ENCODE measurements at regions not wholly inside any gene's neighbourhood (a gene's known extent, or its start where the extent isn't known, plus 50 kb on each side); places are given as distances from the start of the nearest gene placed in this dataset.

DNA sequence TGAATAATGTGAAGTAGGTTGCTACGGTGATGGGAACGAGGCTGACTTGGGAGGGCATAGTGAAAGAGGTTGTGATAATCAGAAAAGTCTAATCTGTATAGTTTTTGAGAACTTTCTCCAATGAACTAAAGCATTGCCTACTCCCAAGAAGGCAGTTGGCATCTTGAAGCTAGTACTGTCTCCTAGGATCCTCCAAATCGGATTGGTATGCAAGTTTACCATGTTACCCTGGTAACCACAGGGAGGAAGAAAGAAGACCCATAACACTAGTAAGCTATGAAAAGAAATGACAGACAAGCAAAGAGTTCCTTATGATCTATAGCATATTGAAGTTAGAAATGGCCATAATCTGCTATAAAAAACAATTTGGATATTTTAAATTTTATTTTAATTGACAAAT lies 127.2 kb upstream of the SYNPR start:
- intact Hi-C loops (cut with DNase I): no loop called here
- DNase-seq: no peak

DNA sequence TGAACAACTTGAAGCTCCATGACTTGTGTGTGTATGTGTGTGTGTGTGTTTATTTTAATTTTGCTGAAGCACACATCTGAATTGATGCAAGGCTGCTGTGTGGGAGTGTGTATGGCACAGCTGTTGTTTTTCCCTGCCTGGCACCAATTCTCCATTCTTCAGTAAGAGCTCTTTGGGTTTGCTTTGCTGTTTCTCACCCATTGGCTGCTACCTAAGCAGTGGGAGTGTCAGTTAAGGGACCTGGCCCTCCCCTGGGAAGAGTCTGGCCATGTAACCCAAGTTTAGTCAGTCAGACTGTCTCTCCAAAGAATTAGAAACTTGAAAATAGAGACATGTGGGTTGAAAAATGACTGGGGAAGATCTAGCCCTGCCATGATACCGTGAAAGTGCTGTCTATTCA lies 126.2 kb upstream of the SYNPR start:
- no peak for DNase-seq
- intact Hi-C loops (cut with DNase I): no loop called here

DNA sequence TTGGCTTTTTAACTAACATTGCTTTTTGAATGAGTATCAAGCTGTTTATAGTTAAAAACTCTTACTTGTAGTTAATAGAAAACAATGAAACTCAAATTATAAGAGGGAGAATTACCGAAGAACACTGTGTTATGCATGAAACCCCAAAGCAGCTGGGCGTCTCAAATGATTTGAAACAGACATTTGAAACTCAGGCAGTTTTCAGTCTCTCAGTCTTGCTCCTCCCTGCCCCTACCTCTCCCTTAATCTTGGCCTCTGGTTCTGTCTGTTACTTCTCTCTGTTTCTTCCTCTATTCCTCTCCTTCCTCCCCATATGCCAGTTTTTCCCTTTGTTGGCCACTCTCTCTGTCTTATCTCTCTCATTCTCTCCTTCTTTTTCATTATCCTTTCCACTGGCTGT lies 118.3 kb upstream of the SYNPR start:
- DNase-seq: no peak
- intact Hi-C loops (cut with DNase I): no loop called here

DNA sequence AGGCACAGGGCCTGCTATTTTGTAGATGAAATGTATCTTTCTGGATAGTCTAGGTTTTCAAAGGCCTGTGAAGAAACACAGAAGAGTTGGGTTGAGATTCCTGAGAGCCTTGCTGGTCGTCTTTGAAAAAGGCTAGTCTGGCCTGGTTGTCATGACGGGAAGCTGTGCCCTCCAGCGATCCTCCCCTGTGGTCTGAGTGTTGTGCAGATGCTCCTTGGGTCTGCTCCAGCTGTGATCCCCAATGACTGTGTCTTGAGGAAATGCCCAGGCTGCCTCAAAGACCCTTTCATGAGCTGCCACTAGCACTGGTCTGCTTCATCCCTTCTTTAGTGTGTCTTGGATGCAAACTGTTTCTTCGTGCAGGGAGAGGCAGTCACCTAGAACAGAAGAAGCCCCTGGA lies 111.0 kb upstream of the SYNPR start:
- intact Hi-C loops (cut with DNase I): no loop called here
- peak in 1 of 42 donors; percentile 35 for DNase-seq

DNA sequence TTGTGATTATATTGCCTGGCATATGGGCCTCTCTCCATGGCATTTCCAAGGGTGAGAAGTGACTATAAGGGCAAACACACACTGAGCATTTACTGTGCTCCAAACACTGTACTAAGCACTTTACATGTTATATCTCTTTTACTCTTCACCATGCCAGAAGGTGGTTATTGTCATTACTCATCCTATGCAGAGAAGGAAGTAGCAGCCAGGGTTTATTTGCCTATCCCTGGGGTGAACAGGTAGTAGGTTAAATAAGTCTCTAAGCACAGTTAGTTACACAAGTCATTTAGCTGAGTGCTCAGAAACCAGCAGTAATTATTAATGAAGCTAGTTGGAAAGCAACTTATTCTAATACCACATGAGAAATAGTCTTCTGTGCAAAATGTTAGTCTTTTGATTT lies 109.9 kb upstream of the SYNPR start:
- no peak for DNase-seq
- intact Hi-C loops (cut with DNase I): no loop called here

DNA sequence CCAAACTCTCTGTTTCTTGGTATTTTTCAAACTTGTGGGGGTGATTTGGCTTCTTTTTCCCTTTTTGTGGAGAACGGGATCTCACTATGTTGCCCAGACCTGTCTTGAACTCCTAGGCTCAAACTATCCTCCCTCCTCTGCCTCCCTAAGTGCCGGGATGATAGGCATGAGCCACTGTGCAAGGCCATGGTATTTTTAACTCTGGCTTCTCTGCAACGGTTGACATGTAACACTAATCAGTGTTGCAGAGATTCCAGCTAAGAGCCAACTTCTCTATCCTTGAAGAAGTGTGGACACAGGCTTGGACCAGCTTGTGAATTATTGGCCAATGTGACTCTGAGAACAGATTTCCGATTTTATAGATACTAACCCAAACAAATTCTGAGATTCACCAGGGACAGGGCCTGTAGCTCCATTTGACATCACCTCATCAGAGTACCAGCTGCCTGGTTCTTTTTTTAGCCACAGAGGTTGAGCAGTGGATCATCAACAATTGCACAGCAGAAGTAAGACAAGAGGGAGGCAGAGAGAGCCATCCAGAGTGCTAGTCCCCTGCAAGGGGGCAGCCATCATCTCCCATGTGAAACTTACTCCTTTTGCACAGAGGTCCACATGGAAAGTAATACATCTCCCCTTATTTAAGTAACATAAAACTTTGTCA lies 98.1 kb upstream of the SYNPR start:
- no peak for DNase-seq
- intact Hi-C loops (cut with DNase I): no loop called here

DNA sequence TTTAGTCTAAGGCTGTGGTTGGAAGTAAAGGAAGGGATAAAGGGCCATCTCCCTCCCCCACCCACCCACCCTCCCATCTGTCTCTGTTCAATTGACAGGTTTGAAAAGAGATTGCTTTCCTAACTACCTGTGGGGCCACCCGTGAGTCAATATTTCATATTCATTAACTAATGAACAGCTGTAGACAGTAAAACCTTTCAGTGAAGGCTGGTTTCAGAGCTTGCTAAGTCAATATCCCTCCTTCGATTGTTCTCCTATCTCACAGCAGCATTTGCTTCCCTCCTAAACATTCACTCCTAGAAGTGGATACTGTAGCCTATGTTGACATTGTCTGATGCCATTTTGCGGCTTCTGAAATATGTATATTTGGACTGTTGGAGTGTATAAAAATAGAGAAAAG lies 85.9 kb upstream of the SYNPR start:
- intact Hi-C loops (cut with DNase I): no loop called here

DNA sequence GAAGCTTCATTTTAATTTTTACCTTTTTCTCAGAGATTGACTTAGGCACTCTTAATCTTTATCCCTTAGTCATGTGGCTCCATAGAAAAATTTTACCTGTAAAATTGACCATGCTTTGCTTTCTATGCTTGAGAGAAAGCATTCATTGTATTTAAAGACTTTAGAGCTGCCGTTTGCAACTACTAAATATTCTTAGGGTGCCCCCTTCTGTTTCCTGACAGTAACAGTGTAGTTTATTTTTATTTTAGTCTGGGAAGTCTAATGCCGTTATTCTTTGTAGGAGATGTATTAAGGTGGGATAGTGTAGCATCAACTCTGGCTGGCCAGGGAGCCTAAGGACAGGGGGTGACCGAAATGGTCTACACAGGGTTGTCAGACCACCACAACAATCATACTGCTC lies 84.5 kb upstream of the SYNPR start:
- intact Hi-C loops (cut with DNase I): no loop called here
- DNase-seq: peak in 3 of 42 donors; percentile 8 to 24 (median 13)

More for the DNA sequence above, 85.9 kb upstream of the SYNPR start:
- DNase-seq: no peak

DNA sequence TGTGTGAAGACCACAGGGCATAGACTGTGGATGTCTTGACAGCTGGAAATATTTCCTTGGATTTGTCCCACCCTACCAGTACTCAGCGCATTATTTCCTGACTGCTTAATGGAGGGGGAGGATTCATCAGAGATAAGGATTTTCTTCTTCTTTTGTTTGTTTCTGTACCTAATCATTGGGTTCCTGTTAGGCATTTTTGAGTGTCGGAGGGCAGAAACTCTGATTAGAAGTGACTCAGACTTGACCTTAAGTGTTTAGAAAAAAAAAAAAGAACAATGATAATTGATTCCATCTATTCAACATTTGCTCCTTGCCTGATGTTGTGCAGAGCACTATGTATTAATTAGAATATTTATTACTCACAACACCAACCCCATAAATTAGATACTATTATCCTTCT lies 78.5 kb upstream of the SYNPR start:
- intact Hi-C loops (cut with DNase I): no loop called here
- DNase-seq: no peak

DNA sequence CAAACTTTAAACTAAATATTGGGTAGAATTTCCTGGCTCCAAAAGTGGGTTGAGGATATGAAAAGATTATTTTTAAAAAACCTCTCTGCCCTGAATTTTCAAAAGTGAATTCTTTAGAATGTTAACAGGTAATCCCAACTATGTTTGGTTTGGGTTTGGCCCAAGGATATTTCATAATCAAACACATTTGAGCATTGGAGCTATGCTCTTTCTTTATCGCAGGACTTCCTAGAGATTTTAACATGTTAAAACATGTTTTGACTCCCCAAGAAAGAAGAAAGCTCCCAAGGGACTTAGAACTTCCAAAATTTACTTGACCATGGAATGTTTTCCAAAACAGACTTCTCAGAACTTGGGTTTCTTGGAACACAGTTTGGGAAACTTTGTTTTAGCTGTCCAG lies 75.6 kb upstream of the SYNPR start:
- intact Hi-C loops (cut with DNase I): no loop called here
- no peak for DNase-seq

DNA sequence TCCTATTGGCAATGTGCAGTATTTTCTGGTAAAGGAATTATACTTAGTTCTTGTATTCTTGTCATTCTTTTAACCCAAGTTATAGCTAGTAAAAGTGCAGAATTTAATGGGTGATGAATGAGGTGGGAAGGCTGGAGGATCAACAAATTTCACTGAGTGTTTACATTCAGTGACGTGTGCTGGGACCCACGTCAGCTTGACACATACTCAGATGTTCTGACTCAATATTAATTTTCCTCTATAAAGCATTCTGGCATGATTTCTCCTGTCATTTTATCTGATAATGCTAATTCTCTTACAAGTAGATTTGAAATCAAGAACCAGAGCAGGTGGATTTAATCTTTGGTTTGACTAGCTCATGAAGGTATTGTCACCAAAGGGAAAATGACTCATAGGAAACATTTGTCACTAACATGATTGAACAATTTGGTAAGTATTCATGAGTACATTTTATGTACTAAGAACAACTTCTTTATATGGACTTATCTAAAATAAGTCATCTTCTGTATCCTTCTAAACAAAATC lies 71.0 kb upstream of the SYNPR start:
- intact Hi-C loops (cut with DNase I): no loop called here
- DNase-seq: peak in 6 of 42 donors; percentile 8 to 53 (median 18)

DNA sequence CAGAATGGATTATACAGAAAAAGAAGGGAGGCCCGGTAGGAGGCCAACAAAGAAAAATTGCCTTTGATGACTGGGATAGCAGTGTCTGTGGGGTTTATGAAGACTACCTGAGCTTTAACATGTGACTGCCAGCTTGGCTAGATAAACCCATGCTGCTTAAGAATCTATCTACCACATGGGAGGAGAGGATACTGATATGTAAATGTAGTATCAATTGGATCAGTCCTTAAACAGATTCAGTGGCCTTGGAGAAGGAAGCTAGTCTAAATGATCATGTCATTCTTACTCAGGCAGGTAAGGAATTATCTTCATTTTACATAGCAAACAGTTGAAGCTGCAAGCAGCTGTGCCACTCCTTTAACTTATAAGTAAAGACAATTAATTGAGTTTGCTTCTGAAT lies 50.0 kb upstream of the SYNPR start:
- DNase-seq: no peak
- intact Hi-C loops (cut with DNase I): no loop called here

Data from head of caudate nucleus (tissue), 42 donors.